B cell (primary cell): ENCODE measurements at regions not wholly inside any gene's neighbourhood (a gene's known extent, or its start where the extent isn't known, plus 50 kb on each side); places are given as distances from the start of the nearest gene placed in this dataset.

Experiments
- EZH2 ChIP-seq: IDR thresholded peaks from 2 replicates; pipeline ENCODE4 v1.6.1; 2012; ENCODE audit warnings: borderline replicate concordance, low read depth, mild to moderate bottlenecking, moderate library complexity, low read length; ENCODE audit not compliant: insufficient read depth, poor library complexity, severe bottlenecking
- TF ChIP-seq, protein P1 (sequence below): fragments of 200-600 bp; IDR thresholded peaks from one replicate; pipeline ENCODE4 v1.8.0; 2022; ENCODE audit warnings: antibody characterized with exemption, mild to moderate bottlenecking

DNA sequence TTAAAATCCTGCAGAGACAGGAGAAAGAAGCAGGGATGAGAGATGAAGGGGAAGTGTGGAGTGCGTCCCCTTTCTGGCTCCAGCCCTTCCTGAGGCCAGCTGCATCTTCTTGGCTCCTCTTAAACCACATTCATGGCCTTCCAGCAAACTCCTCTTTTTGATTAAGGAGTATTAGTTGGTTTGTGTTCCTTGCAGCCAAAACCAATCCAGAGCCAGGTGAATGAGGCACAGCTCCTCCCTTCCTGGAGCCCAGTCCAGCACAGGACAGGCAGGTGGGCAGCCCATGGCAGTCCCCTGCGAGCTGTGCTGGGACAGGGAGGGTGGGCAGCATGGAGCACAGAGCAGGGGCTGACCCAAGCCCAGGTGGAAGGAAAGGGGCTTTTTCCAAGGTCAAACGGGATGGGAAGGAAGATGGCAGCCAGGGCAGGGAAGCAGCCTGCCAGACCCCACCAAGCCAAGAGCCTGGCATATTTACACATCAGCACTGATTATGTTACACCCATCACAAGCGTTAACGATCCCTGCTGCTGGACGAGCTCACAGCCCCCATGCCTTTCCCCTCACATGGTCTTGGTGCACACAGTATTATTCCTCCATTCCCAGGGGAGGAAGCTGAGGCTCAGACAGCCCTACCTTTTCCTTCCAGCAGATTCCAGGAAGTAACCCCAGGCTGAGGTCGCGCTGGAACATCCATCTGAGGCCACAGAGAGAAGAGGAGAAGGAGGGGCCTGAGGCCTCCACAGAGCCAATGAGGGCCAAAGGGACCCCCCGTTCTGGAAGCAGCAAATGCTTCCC, 175.6 kb downstream of the SMAD6 start:
- TF ChIP-seq, protein P1, sequence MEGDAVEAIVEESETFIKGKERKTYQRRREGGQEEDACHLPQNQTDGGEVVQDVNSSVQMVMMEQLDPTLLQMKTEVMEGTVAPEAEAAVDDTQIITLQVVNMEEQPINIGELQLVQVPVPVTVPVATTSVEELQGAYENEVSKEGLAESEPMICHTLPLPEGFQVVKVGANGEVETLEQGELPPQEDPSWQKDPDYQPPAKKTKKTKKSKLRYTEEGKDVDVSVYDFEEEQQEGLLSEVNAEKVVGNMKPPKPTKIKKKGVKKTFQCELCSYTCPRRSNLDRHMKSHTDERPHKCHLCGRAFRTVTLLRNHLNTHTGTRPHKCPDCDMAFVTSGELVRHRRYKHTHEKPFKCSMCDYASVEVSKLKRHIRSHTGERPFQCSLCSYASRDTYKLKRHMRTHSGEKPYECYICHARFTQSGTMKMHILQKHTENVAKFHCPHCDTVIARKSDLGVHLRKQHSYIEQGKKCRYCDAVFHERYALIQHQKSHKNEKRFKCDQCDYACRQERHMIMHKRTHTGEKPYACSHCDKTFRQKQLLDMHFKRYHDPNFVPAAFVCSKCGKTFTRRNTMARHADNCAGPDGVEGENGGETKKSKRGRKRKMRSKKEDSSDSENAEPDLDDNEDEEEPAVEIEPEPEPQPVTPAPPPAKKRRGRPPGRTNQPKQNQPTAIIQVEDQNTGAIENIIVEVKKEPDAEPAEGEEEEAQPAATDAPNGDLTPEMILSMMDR = no peak
- TF ChIP-seq EZH2 = no peak
